K562 (cell line): ENCODE measurements at regions not wholly inside any gene's neighbourhood (a gene's known extent, or its start where the extent isn't known, plus 50 kb on each side); places are given as distances from the start of the nearest gene placed in this dataset.

Source experiments
- CUX1 ChIP-seq: fragments of 200-800 bp; sonication (Bioruptor generic); IDR thresholded peaks from 2 replicates; pipeline ENCODE4 v1.6.1; 2016; ENCODE audit warnings: missing genetic modification characterization, missing compliant biosample characterization
- FOXP1 ChIP-seq: sonication (generic); formaldehyde crosslinking; IDR thresholded peaks from 2 replicates; pipeline ENCODE4 v1.8.0; 2022; ENCODE audit warnings: mild to moderate bottlenecking, missing genetic modification reagents
- MBD1 ChIP-seq: fragments of 250-450 bp; sonication (Bioruptor Pico); IDR thresholded peaks from 2 replicates; pipeline ENCODE4 v1.8.0; 2022; ENCODE audit warnings: inconsistent platforms
- POLR3G ChIP-seq: IDR thresholded peaks from 2 replicates; pipeline ENCODE4 v1.6.1; 2011; ENCODE audit not compliant: insufficient read length, insufficient replicate concordance; ENCODE audit errors: extremely low read depth
- ZNF507 ChIP-seq: conservative IDR thresholded peaks from 2 replicates; pipeline ENCODE4 v1.6.1; 2017; ENCODE audit warnings: missing genetic modification characterization, missing compliant biosample characterization
- ZNF740 ChIP-seq, 3 experiments: fragments of 200-800 bp in 1 of 3; sonication (Bioruptor generic) in 1 of 3; sonication (generic) in 1 of 3; formaldehyde crosslinking in 1 of 3; IDR thresholded peaks; 2 replicates each; pipeline versions ENCODE4 v1.6.1 to v1.8.0; 2016 to 2022; ENCODE audit warnings: mild to moderate bottlenecking in 2 of 3, missing compliant biosample characterization in 2 of 3, missing genetic modification characterization in 2 of 3, missing genetic modification reagents in 1 of 3

DNA sequence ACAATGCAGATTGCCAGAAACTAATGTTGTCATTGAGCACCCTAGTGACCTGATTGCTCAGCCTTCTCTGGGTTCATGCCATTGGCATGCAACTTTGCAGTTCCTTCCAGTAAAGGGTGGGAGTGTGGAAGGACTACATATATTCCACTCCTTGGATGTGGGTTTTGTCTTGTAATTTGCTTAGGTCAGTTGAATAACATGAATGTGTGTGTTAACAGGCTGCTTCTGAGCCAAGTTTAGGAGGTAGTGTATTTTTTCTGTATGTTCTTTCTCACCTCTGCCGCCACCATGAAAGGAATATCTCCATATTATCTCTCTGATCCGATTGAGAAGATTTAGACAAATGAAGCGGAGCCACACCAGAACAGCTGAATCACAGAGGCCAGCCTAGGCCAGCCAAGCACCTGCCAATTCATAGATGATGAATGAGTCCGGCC, 1929.6 kb upstream of the CDH6 start (continued):
- no peak for TF ChIP-seq CUX1 (CRISPR knock-in tag)
- TF ChIP-seq ZNF740 (CRISPR knock-in tag; IDR thresholded peaks at IDR 0.05) = no peak
- TF ChIP-seq ZNF740 (tag; IDR thresholded peaks at IDR 0.05) = no peak
- TF ChIP-seq ZNF507 (tag) = no peak
- TF ChIP-seq MBD1 (CRISPR knock-in tag) = no peak
- no peak for TF ChIP-seq POLR3G
- no peak for TF ChIP-seq FOXP1 (CRISPR knock-in tag)
